HepG2 (cell line): ENCODE measurements at regions not wholly inside any gene's neighbourhood (a gene's known extent, or its start where the extent isn't known, plus 50 kb on each side); places are given as distances from the start of the nearest gene placed in this dataset.
"Not testable (repeated sequence)": the region's sequence is repeated elsewhere in the genome, so short reads cannot be mapped to it uniquely, and the experiment has no call there.

Experiments
- CTCF ChIP-seq: sonication (generic); formaldehyde crosslinking; IDR thresholded peaks from 2 replicates; pipeline ENCODE4 v1.5.0; 2020; ENCODE audit warnings: mild to moderate bottlenecking, missing genetic modification reagents, moderate library complexity
- ESRRA ChIP-seq: sonication (generic); formaldehyde crosslinking; IDR thresholded peaks from 2 replicates; pipeline ENCODE4 v1.5.1; 2020; ENCODE audit warnings: mild to moderate bottlenecking, low read depth, missing genetic modification reagents
- SRSF9 ChIP-seq: fragments of 200-400 bp; formaldehyde crosslinking; IDR thresholded peaks from 2 replicates; pipeline ENCODE4 v1.6.1; 2018; ENCODE audit warnings: borderline replicate concordance, mild to moderate bottlenecking, low read depth, low read length; ENCODE audit not compliant: insufficient read depth, poor library complexity, severe bottlenecking
- ZNF354B ChIP-seq: sonication (generic); formaldehyde crosslinking; IDR thresholded peaks from 2 replicates; pipeline ENCODE4 v1.8.0; 2022; ENCODE audit warnings: mild to moderate bottlenecking, missing genetic modification reagents
- TF ChIP-seq, protein P1 (sequence below), 2 experiments: IDR thresholded peaks; 2 replicates each; pipeline ENCODE4 v1.6.1; 2011 to 2012; ENCODE audit warnings: low read length in 2 of 2, borderline replicate concordance in 1 of 2, low read depth in 1 of 2, mild to moderate bottlenecking in 1 of 2, moderate library complexity in 1 of 2

GRCh38 chr11:13614918-13615317, 53.5 kb upstream of the FAR1 start:
- TF ChIP-seq SRSF9; ESRRA; ZNF354B (CRISPR knock-in tag); CTCF (CRISPR knock-in tag): not testable (repeated sequence)
- TF ChIP-seq, protein P1, sequence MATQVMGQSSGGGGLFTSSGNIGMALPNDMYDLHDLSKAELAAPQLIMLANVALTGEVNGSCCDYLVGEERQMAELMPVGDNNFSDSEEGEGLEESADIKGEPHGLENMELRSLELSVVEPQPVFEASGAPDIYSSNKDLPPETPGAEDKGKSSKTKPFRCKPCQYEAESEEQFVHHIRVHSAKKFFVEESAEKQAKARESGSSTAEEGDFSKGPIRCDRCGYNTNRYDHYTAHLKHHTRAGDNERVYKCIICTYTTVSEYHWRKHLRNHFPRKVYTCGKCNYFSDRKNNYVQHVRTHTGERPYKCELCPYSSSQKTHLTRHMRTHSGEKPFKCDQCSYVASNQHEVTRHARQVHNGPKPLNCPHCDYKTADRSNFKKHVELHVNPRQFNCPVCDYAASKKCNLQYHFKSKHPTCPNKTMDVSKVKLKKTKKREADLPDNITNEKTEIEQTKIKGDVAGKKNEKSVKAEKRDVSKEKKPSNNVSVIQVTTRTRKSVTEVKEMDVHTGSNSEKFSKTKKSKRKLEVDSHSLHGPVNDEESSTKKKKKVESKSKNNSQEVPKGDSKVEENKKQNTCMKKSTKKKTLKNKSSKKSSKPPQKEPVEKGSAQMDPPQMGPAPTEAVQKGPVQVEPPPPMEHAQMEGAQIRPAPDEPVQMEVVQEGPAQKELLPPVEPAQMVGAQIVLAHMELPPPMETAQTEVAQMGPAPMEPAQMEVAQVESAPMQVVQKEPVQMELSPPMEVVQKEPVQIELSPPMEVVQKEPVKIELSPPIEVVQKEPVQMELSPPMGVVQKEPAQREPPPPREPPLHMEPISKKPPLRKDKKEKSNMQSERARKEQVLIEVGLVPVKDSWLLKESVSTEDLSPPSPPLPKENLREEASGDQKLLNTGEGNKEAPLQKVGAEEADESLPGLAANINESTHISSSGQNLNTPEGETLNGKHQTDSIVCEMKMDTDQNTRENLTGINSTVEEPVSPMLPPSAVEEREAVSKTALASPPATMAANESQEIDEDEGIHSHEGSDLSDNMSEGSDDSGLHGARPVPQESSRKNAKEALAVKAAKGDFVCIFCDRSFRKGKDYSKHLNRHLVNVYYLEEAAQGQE (IDR thresholded peaks at IDR 0.05; ENCODE audit: borderline replicate concordance in 1 of 2, low read depth in 1 of 2, low read length in 2 of 2) = not testable (repeated sequence)
